Umbilical cord (tissue), 1 donor: ENCODE measurements at regions not wholly inside any gene's neighbourhood (a gene's known extent, or its start where the extent isn't known, plus 50 kb on each side); places are given as distances from the start of the nearest gene placed in this dataset.

Source experiments
- DNase-seq: peaks from one replicate; pipeline ENCODE4 v3.0.0-alpha.2; 2015; ENCODE audit warnings: low spot score

GRCh38 chr12:75728826-75729225 lies 217.4 kb upstream of the KRR1 start:
- no peak for DNase-seq

- DNase-seq = no peak
Observed at GRCh38 chr12:75727577-75727976, 216.2 kb upstream of the KRR1 start.

- DNase-seq = peak; percentile 58
Observed at GRCh38 chr12:75725521-75726111, 214.2 kb upstream of the KRR1 start.

GRCh38 chr12:75724928-75725312 lies 213.5 kb upstream of the KRR1 start:
- DNase-seq = peak; percentile 75

GRCh38 chr12:75724307-75724927 lies 213.0 kb upstream of the KRR1 start:
- no peak for DNase-seq

- peak; percentile 66 for DNase-seq
Observed at GRCh38 chr12:75722714-75723200, 211.3 kb upstream of the KRR1 start.

GRCh38 chr12:75721796-75722195 lies 210.4 kb upstream of the KRR1 start:
- DNase-seq = peak; percentile 85

- peak; percentile 82 for DNase-seq
Observed at GRCh38 chr12:75720812-75721641, 209.6 kb upstream of the KRR1 start.

- no peak for DNase-seq
Observed at GRCh38 chr12:75717902-75718301, 206.5 kb upstream of the KRR1 start.

GRCh38 chr12:75716291-75717025 lies 205.0 kb upstream of the KRR1 start:
- DNase-seq = no peak

GRCh38 chr12:75715682-75716081 lies 204.3 kb upstream of the KRR1 start:
- no peak for DNase-seq

GRCh38 chr12:75715323-75715644 lies 203.9 kb upstream of the KRR1 start:
- DNase-seq = no peak

GRCh38 chr12:75714462-75715322 lies 203.3 kb upstream of the KRR1 start:
- DNase-seq = no peak

GRCh38 chr12:75713434-75713833 lies 202.0 kb upstream of the KRR1 start:
- no peak for DNase-seq

- no peak for DNase-seq
Observed at GRCh38 chr12:75712223-75712622, 200.8 kb upstream of the KRR1 start.

- peak; percentile 24 for DNase-seq
Observed at GRCh38 chr12:75711271-75711670, 199.9 kb upstream of the KRR1 start.

- no peak for DNase-seq
Observed at GRCh38 chr12:75710361-75711069, 199.1 kb upstream of the KRR1 start.

- no peak for DNase-seq
Observed at GRCh38 chr12:75709503-75709902, 198.1 kb upstream of the KRR1 start.

GRCh38 chr12:75708802-75709201 lies 197.4 kb upstream of the KRR1 start:
- peak; percentile 73 for DNase-seq

GRCh38 chr12:75707983-75708382 lies 196.6 kb upstream of the KRR1 start:
- no peak for DNase-seq
